ENCODE measurements at regions not wholly inside any gene's neighbourhood (a gene's known extent, or its start where the extent isn't known, plus 50 kb on each side); places are given as distances from the start of the nearest gene placed in this dataset.

DNA sequence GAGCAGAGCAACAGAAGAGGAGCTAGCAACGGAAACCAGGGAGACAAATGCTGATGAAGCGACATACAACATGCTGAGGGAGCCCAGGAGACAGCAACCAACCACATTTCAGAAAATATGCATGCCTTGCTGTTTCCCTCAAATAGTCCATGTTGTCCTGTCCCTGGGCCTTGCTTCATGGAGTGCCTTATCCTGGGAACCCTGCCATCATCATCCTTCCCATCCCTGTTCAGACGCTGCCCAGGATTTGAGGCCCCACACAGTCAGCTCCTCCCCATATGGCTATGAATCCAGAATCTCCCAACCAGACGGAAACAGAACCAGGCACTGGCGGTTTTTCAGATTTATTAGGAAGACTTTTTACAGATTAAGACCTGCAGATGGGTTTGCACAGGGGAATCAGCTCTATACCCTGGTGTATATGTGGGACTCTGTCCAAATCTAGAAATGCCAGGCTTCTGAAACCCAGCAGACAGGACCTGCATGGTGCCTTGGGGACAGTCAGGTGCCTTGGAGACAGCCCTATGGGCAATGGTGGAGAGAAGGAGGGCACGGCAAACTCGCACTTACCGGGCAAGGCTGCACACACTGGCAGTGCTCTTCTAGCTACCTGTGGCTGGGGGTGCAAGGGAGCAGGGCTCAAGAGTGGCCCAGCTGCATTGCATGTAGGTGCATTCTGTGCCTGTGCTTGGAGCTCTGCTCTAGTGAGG lies 199.7 kb upstream of the MAMLD1 start:
- TF ChIP-seq TAF1 (IDR thresholded peaks at IDR 0.05; ENCODE audit: low read depth, low read length) = no peak
- TF ChIP-seq POLR2A (IDR thresholded peaks at IDR 0.05; ENCODE audit: low read depth, low read length) = no peak
- TF ChIP-seq POLR2AphosphoS5 (IDR thresholded peaks at IDR 0.05; ENCODE audit: low read depth, low read length) = no peak
- TF ChIP-seq PAX5 (IDR thresholded peaks at IDR 0.05; ENCODE audit: insufficient read depth, low read length, severe bottlenecking) = no peak
